BJ (cell line): ENCODE measurements at regions not wholly inside any gene's neighbourhood (a gene's known extent, or its start where the extent isn't known, plus 50 kb on each side); places are given as distances from the start of the nearest gene placed in this dataset.
A peak's percentile ranks its signal among the peaks of the same experiment; 100 is the strongest.

Experiments used
- CTCF ChIA-PET: fragments of 350-600 bp; formaldehyde crosslinking; extraction: SDS; loops from one replicate; lab custom pipeline; 2021; ENCODE audit warnings: antibody characterized with exemption, inconsistent platforms; lab: Yijun Ruan, JAX
- POLR2A ChIA-PET: fragments of 300-600 bp; sonication (Branson Sonifier 250); formaldehyde crosslinking; extraction: SDS; loops from one replicate; lab custom pipeline; 2021; ENCODE audit warnings: antibody characterized with exemption; lab: Charles Lee
- DNase-seq: peaks from one replicate; pipeline ENCODE4 v3.0.0-alpha.2; 2011; ENCODE audit warnings: low read depth
- H3K27me3 ChIP-seq: 2 replicates; pipeline ENCODE4 v1.6.0; 2011; ENCODE audit warnings: low read length; ENCODE audit not compliant: control insufficient read depth, insufficient read depth
- H3K36me3 ChIP-seq: 2 replicates; pipeline ENCODE4 v1.5.1; 2011; ENCODE audit warnings: low read length; ENCODE audit not compliant: control insufficient read depth, insufficient read depth
- H3K4me3 ChIP-seq: 2 replicates; pipeline ENCODE4 v1.5.1; 2011; ENCODE audit warnings: low read depth, mild to moderate bottlenecking, control low read depth, low read length
- TF ChIP-seq, protein P1 (sequence below): IDR thresholded peaks from 2 replicates; pipeline ENCODE4 v1.5.1; 2011; ENCODE audit warnings: low read depth, mild to moderate bottlenecking, control low read depth, inconsistent platforms, low read length, moderate library complexity; ENCODE audit not compliant: insufficient read depth

GRCh38 chr1:214967865-214968575 is 114.5 kb upstream of the KCNK2 start:
- TF ChIP-seq, protein P1, sequence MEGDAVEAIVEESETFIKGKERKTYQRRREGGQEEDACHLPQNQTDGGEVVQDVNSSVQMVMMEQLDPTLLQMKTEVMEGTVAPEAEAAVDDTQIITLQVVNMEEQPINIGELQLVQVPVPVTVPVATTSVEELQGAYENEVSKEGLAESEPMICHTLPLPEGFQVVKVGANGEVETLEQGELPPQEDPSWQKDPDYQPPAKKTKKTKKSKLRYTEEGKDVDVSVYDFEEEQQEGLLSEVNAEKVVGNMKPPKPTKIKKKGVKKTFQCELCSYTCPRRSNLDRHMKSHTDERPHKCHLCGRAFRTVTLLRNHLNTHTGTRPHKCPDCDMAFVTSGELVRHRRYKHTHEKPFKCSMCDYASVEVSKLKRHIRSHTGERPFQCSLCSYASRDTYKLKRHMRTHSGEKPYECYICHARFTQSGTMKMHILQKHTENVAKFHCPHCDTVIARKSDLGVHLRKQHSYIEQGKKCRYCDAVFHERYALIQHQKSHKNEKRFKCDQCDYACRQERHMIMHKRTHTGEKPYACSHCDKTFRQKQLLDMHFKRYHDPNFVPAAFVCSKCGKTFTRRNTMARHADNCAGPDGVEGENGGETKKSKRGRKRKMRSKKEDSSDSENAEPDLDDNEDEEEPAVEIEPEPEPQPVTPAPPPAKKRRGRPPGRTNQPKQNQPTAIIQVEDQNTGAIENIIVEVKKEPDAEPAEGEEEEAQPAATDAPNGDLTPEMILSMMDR = no peak
- ChIA-PET CTCF (interaction anchor here (0.7 to 2.6 kb wide), 2 partner anchors 10 to 429 kb away, joined by 3 to 11 read pairs; no protein-coding TSS in a partner anchor), POLR2A (interaction anchor here (1.3 kb wide), 1 partner anchor 11 kb away, joined by 3 read pairs; no protein-coding TSS in a partner anchor)
- peak; percentile 25 for DNase-seq
- H3K36me3 ChIP-seq = no peaks in the 10 kb centered on the region
- H3K4me3 ChIP-seq = no peak overlapping the region
- H3K27me3 ChIP-seq = no peaks in the 10 kb centered on the region

GRCh38 chr1:214970016-214970415 is 112.5 kb upstream of the KCNK2 start:
- POLR2A ChIA-PET = no interaction called here
- no peak for DNase-seq
- CTCF ChIA-PET = interaction anchor here (0.8 to 1.3 kb wide), 2 partner anchors 12 to 67 kb away, joined by 3 read pairs; no protein-coding TSS in a partner anchor
- H3K4me3 ChIP-seq = no peak overlapping the region
- no peaks in the 10 kb centered on the region for H3K27me3 ChIP-seq
- no peaks in the 10 kb centered on the region for H3K36me3 ChIP-seq
- TF ChIP-seq, protein P1 = no peak

- ChIA-PET POLR2A (no interaction called here), CTCF (interaction anchor here (0.7 kb wide), 1 partner anchor 10 kb away, joined by 4 read pairs; no protein-coding TSS in a partner anchor)
- H3K4me3 ChIP-seq = no peak overlapping the region
- DNase-seq = no peak
- H3K36me3 ChIP-seq = no peaks in the 10 kb centered on the region
- H3K27me3 ChIP-seq = no peaks in the 10 kb centered on the region
- TF ChIP-seq, protein P1 = no peak
Observed at GRCh38 chr1:214971071-214971470, 111.5 kb upstream of the KCNK2 start.

- Histone ChIP-seq H3K4me3 (no peak overlapping the region), H3K27me3 (no peaks in the 10 kb centered on the region), H3K36me3 (no peaks in the 10 kb centered on the region)
- CTCF ChIA-PET = no interaction called here
- DNase-seq = no peak
- TF ChIP-seq, protein P1 = no peak
- POLR2A ChIA-PET = no interaction called here
Observed at GRCh38 chr1:214974002-214974401, 108.5 kb upstream of the KCNK2 start.

DNA sequence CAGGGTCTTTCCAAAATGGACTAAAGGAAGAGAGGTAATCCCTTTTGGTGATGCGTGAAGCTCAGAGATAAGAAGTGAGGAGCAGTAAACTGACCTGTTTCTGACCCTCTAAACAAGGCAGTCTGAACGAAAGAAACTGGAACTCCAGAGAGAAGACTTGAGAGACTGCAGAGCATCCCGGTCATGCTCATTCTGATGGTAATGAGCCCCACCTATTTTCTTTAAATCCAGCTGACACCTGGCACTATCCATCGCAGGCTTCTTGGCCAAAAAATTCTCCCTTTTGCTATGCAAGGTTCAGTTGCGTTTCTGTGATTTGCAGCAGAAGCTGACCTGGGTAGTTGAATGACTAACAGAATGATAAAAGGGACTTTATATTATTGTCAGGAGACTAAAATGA is 105.9 kb upstream of the KCNK2 start:
- no peak overlapping the region for H3K4me3 ChIP-seq
- no peaks in the 10 kb centered on the region for H3K27me3 ChIP-seq
- H3K36me3 ChIP-seq = no peaks in the 10 kb centered on the region
- TF ChIP-seq, protein P1 = no peak
- CTCF ChIA-PET = interaction anchor here (0.9 kb wide), 1 partner anchor 11 kb away, joined by 3 read pairs; no protein-coding TSS in a partner anchor
- POLR2A ChIA-PET = no interaction called here
- no peak for DNase-seq
